ENCODE measurements at regions not wholly inside any gene's neighbourhood (a gene's known extent, or its start where the extent isn't known, plus 50 kb on each side); places are given as distances from the start of the nearest gene placed in this dataset.

- Mint-ChIP-seq H3K27ac (no peak overlapping the region), H3K36me3 (no peaks in the 10 kb centered on the region), H3K9me3 (peaks cover 4% of the 10 kb centered on the region), H3K4me3 (no peak overlapping the region), H3K27me3 (peaks cover 2% of the 10 kb centered on the region), H3K4me1 (peaks cover 3% of the 10 kb centered on the region)
- DNase-seq (ENCODE audit: low spot score in 2 of 2) (no peak), ATAC-seq (ENCODE audit: low read depth) (no peak)
These were observed 204.6 kb downstream of the BTG1 start for GRCh38 chr12:91940826-91941570.

GRCh38 chr12:91940322-91940721, 205.3 kb downstream of the BTG1 start:
- H3K4me3 Mint-ChIP-seq = no peak overlapping the region
- H3K9me3 Mint-ChIP-seq = peaks cover 4% of the 10 kb centered on the region
- no peak overlapping the region for H3K27ac Mint-ChIP-seq
- H3K4me1 Mint-ChIP-seq = peaks cover 3% of the 10 kb centered on the region
- peaks cover 2% of the 10 kb centered on the region for H3K27me3 Mint-ChIP-seq
- no peaks in the 10 kb centered on the region for H3K36me3 Mint-ChIP-seq
- DNase-seq (ENCODE audit: low spot score in 2 of 2) = no peak
- no peak for ATAC-seq (ENCODE audit: low read depth)

GRCh38 chr12:91937706-91938105, 207.9 kb downstream of the BTG1 start:
- DNase-seq (ENCODE audit: low spot score in 2 of 2) = no peak
- Mint-ChIP-seq H3K36me3 (no peaks in the 10 kb centered on the region), H3K27ac (no peak overlapping the region), H3K4me3 (no peak overlapping the region), H3K9me3 (peaks cover 4% of the 10 kb centered on the region), H3K4me1 (no peaks in the 10 kb centered on the region), H3K27me3 (no peaks in the 10 kb centered on the region)
- no peak for ATAC-seq (ENCODE audit: low read depth)

GRCh38 chr12:91937009-91937408, 208.6 kb downstream of the BTG1 start:
- Mint-ChIP-seq H3K36me3 (no peaks in the 10 kb centered on the region), H3K9me3 (peaks cover 4% of the 10 kb centered on the region), H3K27me3 (no peaks in the 10 kb centered on the region), H3K4me1 (no peaks in the 10 kb centered on the region), H3K4me3 (no peak overlapping the region), H3K27ac (no peak overlapping the region)
- no peak for ATAC-seq (ENCODE audit: low read depth)
- no peak for DNase-seq (ENCODE audit: low spot score in 2 of 2)

GRCh38 chr12:91935296-91935695, 210.3 kb downstream of the BTG1 start:
- ATAC-seq (ENCODE audit: low read depth) (no peak), DNase-seq (ENCODE audit: low spot score in 2 of 2) (no peak)
- Mint-ChIP-seq H3K4me3 (no peak overlapping the region), H3K9me3 (peaks cover 2% of the 10 kb centered on the region), H3K27ac (no peak overlapping the region), H3K4me1 (no peaks in the 10 kb centered on the region), H3K27me3 (no peaks in the 10 kb centered on the region), H3K36me3 (no peaks in the 10 kb centered on the region)

GRCh38 chr12:91931111-91931510, 214.5 kb downstream of the BTG1 start:
- Mint-ChIP-seq H3K36me3 (no peaks in the 10 kb centered on the region), H3K9me3 (no peaks in the 10 kb centered on the region), H3K27me3 (no peaks in the 10 kb centered on the region), H3K4me3 (no peak overlapping the region), H3K4me1 (no peaks in the 10 kb centered on the region), H3K27ac (no peak overlapping the region)
- ATAC-seq (ENCODE audit: low read depth) (no peak), DNase-seq (ENCODE audit: low spot score in 2 of 2) (no peak)

- Mint-ChIP-seq H3K4me3 (no peak overlapping the region), H3K27me3 (no peaks in the 10 kb centered on the region), H3K36me3 (no peaks in the 10 kb centered on the region), H3K27ac (no peak overlapping the region), H3K9me3 (no peaks in the 10 kb centered on the region), H3K4me1 (no peaks in the 10 kb centered on the region)
- no peak for DNase-seq (ENCODE audit: low spot score in 2 of 2)
- no peak for ATAC-seq (ENCODE audit: low read depth)
These were observed 217.1 kb downstream of the BTG1 start for GRCh38 chr12:91928501-91928900.

- H3K27me3 Mint-ChIP-seq = peaks cover 2% of the 10 kb centered on the region
- H3K36me3 Mint-ChIP-seq = no peaks in the 10 kb centered on the region
- no peak overlapping the region for H3K4me3 Mint-ChIP-seq
- H3K4me1 Mint-ChIP-seq = no peaks in the 10 kb centered on the region
- no peak for ATAC-seq (ENCODE audit: low read depth)
- no peak for DNase-seq (ENCODE audit: low spot score in 2 of 2)
- H3K9me3 Mint-ChIP-seq = no peaks in the 10 kb centered on the region
- no peak overlapping the region for H3K27ac Mint-ChIP-seq
These were observed 218.8 kb downstream of the BTG1 start for GRCh38 chr12:91926848-91927247.

- Mint-ChIP-seq H3K27me3 (peaks cover 2% of the 10 kb centered on the region), H3K36me3 (no peaks in the 10 kb centered on the region), H3K27ac (no peak overlapping the region), H3K9me3 (no peaks in the 10 kb centered on the region), H3K4me3 (no peak overlapping the region), H3K4me1 (peaks cover 2% of the 10 kb centered on the region)
- ATAC-seq (ENCODE audit: low read depth) (no peak), DNase-seq (ENCODE audit: low spot score in 2 of 2) (no peak)
These were observed 220.8 kb downstream of the BTG1 start for GRCh38 chr12:91924827-91925226.

GRCh38 chr12:91923864-91924263, 221.8 kb downstream of the BTG1 start:
- Mint-ChIP-seq H3K36me3 (no peaks in the 10 kb centered on the region), H3K4me3 (no peak overlapping the region), H3K27me3 (peaks cover 2% of the 10 kb centered on the region), H3K9me3 (no peaks in the 10 kb centered on the region), H3K4me1 (peaks cover 2% of the 10 kb centered on the region), H3K27ac (no peak overlapping the region)
- DNase-seq (ENCODE audit: low spot score in 2 of 2) (no peak), ATAC-seq (ENCODE audit: low read depth) (no peak)

- Mint-ChIP-seq H3K36me3 (no peaks in the 10 kb centered on the region), H3K4me1 (peaks cover 2% of the 10 kb centered on the region), H3K4me3 (no peak overlapping the region), H3K27ac (no peak overlapping the region), H3K27me3 (peaks cover 2% of the 10 kb centered on the region), H3K9me3 (no peaks in the 10 kb centered on the region)
- DNase-seq (ENCODE audit: low spot score in 2 of 2) (no peak), ATAC-seq (ENCODE audit: low read depth) (no peak)
These were observed 223.0 kb downstream of the BTG1 start for GRCh38 chr12:91922674-91923073.

GRCh38 chr12:91922139-91922538, 223.5 kb downstream of the BTG1 start:
- H3K27me3 Mint-ChIP-seq = peaks cover 2% of the 10 kb centered on the region
- DNase-seq (ENCODE audit: low spot score in 2 of 2) = no peak
- no peak overlapping the region for H3K4me3 Mint-ChIP-seq
- no peak overlapping the region for H3K27ac Mint-ChIP-seq
- no peak for ATAC-seq (ENCODE audit: low read depth)
- no peaks in the 10 kb centered on the region for H3K36me3 Mint-ChIP-seq
- H3K9me3 Mint-ChIP-seq = no peaks in the 10 kb centered on the region
- H3K4me1 Mint-ChIP-seq = peaks cover 2% of the 10 kb centered on the region

- ATAC-seq (ENCODE audit: low read depth) (no peak), DNase-seq (ENCODE audit: low spot score in 2 of 2) (no peak)
- Mint-ChIP-seq H3K36me3 (no peaks in the 10 kb centered on the region), H3K27me3 (peaks cover 2% of the 10 kb centered on the region), H3K4me1 (peaks cover 2% of the 10 kb centered on the region), H3K27ac (no peak overlapping the region), H3K9me3 (no peaks in the 10 kb centered on the region), H3K4me3 (no peak overlapping the region)
These were observed 224.1 kb downstream of the BTG1 start for GRCh38 chr12:91921555-91921954.

GRCh38 chr12:91920741-91921140, 224.9 kb downstream of the BTG1 start:
- H3K4me3 Mint-ChIP-seq = no peak overlapping the region
- H3K27ac Mint-ChIP-seq = no peak overlapping the region
- H3K4me1 Mint-ChIP-seq = peaks cover 2% of the 10 kb centered on the region

GRCh38 chr12:91920276-91920675, 225.4 kb downstream of the BTG1 start:
- no peaks in the 10 kb centered on the region for H3K9me3 Mint-ChIP-seq
- no peaks in the 10 kb centered on the region for H3K36me3 Mint-ChIP-seq
- DNase-seq (ENCODE audit: low spot score in 2 of 2) (no peak), ATAC-seq (ENCODE audit: low read depth) (no peak)
- peaks cover 2% of the 10 kb centered on the region for H3K4me1 Mint-ChIP-seq
- peaks cover 2% of the 10 kb centered on the region for H3K27me3 Mint-ChIP-seq
- H3K4me3 Mint-ChIP-seq = no peak overlapping the region
- no peak overlapping the region for H3K27ac Mint-ChIP-seq

More at GRCh38 chr12:91920741-91921140, 224.9 kb downstream of the BTG1 start:
- Mint-ChIP-seq H3K27me3 (peaks cover 2% of the 10 kb centered on the region), H3K36me3 (no peaks in the 10 kb centered on the region), H3K9me3 (no peaks in the 10 kb centered on the region)
- ATAC-seq (ENCODE audit: low read depth) = no peak
- DNase-seq (ENCODE audit: low spot score in 2 of 2) = no peak
